ENCODE measurements at regions not wholly inside any gene's neighbourhood (a gene's known extent, or its start where the extent isn't known, plus 50 kb on each side); places are given as distances from the start of the nearest gene placed in this dataset.

- Histone ChIP-seq H3K4me3 (no peak overlapping the region), H3K4me1 (no peaks in the 10 kb centered on the region)
These were observed 976.9 kb upstream of the TENM4 start for GRCh38 chr11:80417681-80418080.

GRCh38 chr11:80415580-80415979, 974.8 kb upstream of the TENM4 start:
- no peak for ATAC-seq

More at GRCh38 chr11:80417681-80418080, 976.9 kb upstream of the TENM4 start:
- intact Hi-C loops (cut with DNase I): no loop called here
- Histone ChIP-seq H3K27me3 (ENCODE audit: low read depth) (no peaks in the 10 kb centered on the region), H3K9me3 (no peaks in the 10 kb centered on the region), H3K36me3 (no peaks in the 10 kb centered on the region), H3K27ac (no peak overlapping the region)
- ATAC-seq (no peak), DNase-seq (no peak)
- TF ChIP-seq CTCF (IDR thresholded peaks at IDR 0.05): no peak

GRCh38 chr11:80414181-80415165, 973.6 kb upstream of the TENM4 start:
- no peaks in the 10 kb centered on the region for H3K36me3 ChIP-seq
- ATAC-seq (no peak), DNase-seq (no peak)
- H3K4me3 ChIP-seq: no peak overlapping the region
- H3K4me1 ChIP-seq: no peaks in the 10 kb centered on the region
- no peak for TF ChIP-seq CTCF (IDR thresholded peaks at IDR 0.05)
- H3K9me3 ChIP-seq: peaks cover 5% of the 10 kb centered on the region
- intact Hi-C loops (cut with DNase I): no loop called here
- no peaks in the 10 kb centered on the region for H3K27me3 ChIP-seq (ENCODE audit: low read depth)
- H3K27ac ChIP-seq: no peak overlapping the region

More at GRCh38 chr11:80415580-80415979, 974.8 kb upstream of the TENM4 start:
- no peak for DNase-seq
- Histone ChIP-seq H3K4me1 (no peaks in the 10 kb centered on the region), H3K27ac (no peak overlapping the region), H3K27me3 (ENCODE audit: low read depth) (no peaks in the 10 kb centered on the region), H3K4me3 (no peak overlapping the region), H3K36me3 (no peaks in the 10 kb centered on the region), H3K9me3 (peaks cover 5% of the 10 kb centered on the region)
- intact Hi-C loops (cut with DNase I): no loop called here
- TF ChIP-seq CTCF (IDR thresholded peaks at IDR 0.05): no peak

GRCh38 chr11:80412604-80413003, 971.8 kb upstream of the TENM4 start:
- peak; percentile 62 to 93 for ATAC-seq
- DNase-seq: no peak
- Histone ChIP-seq H3K27ac (no peak overlapping the region), H3K36me3 (no peaks in the 10 kb centered on the region), H3K4me3 (no peak overlapping the region), H3K9me3 (peaks cover 5% of the 10 kb centered on the region), H3K4me1 (no peaks in the 10 kb centered on the region), H3K27me3 (ENCODE audit: low read depth) (no peaks in the 10 kb centered on the region)
- intact Hi-C loops (cut with DNase I): no loop called here
- no peak for TF ChIP-seq CTCF (IDR thresholded peaks at IDR 0.05)

- intact Hi-C loops (cut with DNase I): no loop called here
- H3K4me1 ChIP-seq: no peaks in the 10 kb centered on the region
These were observed 952.4 kb upstream of the TENM4 start for GRCh38 chr11:80393210-80393609.

More at GRCh38 chr11:80393210-80393609, 952.4 kb upstream of the TENM4 start:
- H3K9me3 ChIP-seq: no peaks in the 10 kb centered on the region
- TF ChIP-seq CTCF (IDR thresholded peaks at IDR 0.05): no peak
- ATAC-seq (no peak), DNase-seq (no peak)
- no peak overlapping the region for H3K27ac ChIP-seq
- H3K27me3 ChIP-seq (ENCODE audit: low read depth): no peaks in the 10 kb centered on the region
- no peaks in the 10 kb centered on the region for H3K36me3 ChIP-seq
- no peak overlapping the region for H3K4me3 ChIP-seq

Measured in lower lobe of right lung (tissue), 2 donors.